ENCODE measurements at regions not wholly inside any gene's neighbourhood (a gene's known extent, or its start where the extent isn't known, plus 50 kb on each side); places are given as distances from the start of the nearest gene placed in this dataset.

DNA sequence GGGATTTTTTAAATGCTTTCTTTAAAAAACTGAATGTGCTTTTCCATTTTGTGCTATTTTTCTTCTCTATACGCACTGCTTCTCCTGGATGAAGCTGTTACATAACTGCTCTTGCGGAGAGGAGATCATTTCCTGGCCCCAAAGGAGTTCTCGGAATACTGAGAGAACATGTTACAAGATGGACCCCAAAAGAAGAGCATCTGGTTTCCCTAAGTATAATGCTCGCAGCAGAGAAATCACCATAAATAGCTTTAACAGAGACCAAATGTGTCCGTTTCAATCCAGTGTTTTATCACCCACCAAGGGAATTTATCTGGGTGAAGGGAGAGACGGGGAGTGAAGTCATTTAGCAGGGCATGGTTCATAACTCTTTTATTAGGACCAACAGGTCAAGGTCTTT lies 80.1 kb downstream of the RBM43 start:
- no peaks in the 10 kb centered on the region for H3K9me3 ChIP-seq (ENCODE audit: low read depth, low read length)
- TF ChIP-seq POLR2AphosphoS5 (IDR thresholded peaks at IDR 0.05; ENCODE audit: borderline replicate concordance, low read depth, low read length) = no peak
- no peak for TF ChIP-seq EZH2 (IDR thresholded peaks at IDR 0.05)
- no peak for TF ChIP-seq FOXP2 (optimal IDR thresholded peaks at IDR 0.05; ENCODE audit: control extremely low read depth, extremely low read length, insufficient read depth)
- no peak overlapping the region for H3K9ac ChIP-seq (ENCODE audit: insufficient read length)
- no peaks in the 10 kb centered on the region for H3K36me3 ChIP-seq (ENCODE audit: insufficient read depth, low read length)
- H3K4me3 ChIP-seq = no peak overlapping the region
- no peak for DNase-seq (ENCODE audit: low read depth, low spot score)
- no peak overlapping the region for H3K27ac ChIP-seq

DNA sequence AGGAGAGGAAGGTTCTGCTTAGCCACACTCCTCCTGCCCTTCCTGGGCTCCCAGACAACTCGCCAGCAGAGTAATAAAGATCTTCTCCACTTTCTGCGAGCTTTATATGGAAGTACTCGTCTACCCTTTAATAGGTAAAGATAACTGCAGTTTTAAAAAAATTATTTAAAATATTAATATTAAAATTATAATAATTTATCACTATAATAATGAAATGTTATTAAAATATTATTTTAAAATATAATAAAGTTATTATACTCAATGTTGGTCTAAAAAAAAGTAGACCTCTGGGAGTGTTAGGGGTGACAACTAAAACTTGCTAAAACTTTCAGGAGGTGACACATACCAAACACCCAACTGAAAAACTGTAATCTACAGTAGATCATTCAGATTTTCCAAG lies 81.5 kb downstream of the RBM43 start:
- Histone ChIP-seq H3K4me3 (no peak overlapping the region), H3K9me3 (ENCODE audit: low read depth, low read length) (no peaks in the 10 kb centered on the region), H3K9ac (ENCODE audit: insufficient read length) (no peak overlapping the region), H3K27ac (no peak overlapping the region), H3K36me3 (ENCODE audit: insufficient read depth, low read length) (no peaks in the 10 kb centered on the region)
- TF ChIP-seq FOXP2 (optimal IDR thresholded peaks at IDR 0.05; ENCODE audit: control extremely low read depth, extremely low read length, insufficient read depth) = no peak
- TF ChIP-seq POLR2AphosphoS5 (IDR thresholded peaks at IDR 0.05; ENCODE audit: borderline replicate concordance, low read depth, low read length) = no peak
- TF ChIP-seq EZH2 (IDR thresholded peaks at IDR 0.05) = no peak
- DNase-seq (ENCODE audit: low read depth, low spot score) = no peak

DNA sequence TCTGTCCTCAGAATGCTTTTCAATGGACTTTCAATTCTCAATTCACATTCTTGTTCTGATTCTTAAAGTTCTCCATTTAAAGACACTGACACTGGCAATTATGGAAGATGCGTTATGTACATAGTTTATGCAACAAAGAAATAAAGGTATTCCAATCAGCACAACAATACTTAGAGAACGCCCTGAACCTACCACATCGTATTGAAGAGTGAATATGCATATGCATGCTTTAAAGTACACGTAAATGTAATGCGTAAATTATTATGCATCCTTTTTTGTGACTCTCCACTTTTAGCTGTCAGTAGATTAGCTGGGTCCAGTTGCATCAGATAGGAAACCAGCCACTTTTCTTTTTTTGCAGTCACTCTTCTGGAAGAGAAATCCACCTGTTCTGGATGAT lies 83.5 kb downstream of the RBM43 start:
- no peaks in the 10 kb centered on the region for H3K36me3 ChIP-seq (ENCODE audit: insufficient read depth, low read length)
- TF ChIP-seq EZH2 (IDR thresholded peaks at IDR 0.05) = no peak
- no peak for TF ChIP-seq POLR2AphosphoS5 (IDR thresholded peaks at IDR 0.05; ENCODE audit: borderline replicate concordance, low read depth, low read length)
- no peak for TF ChIP-seq FOXP2 (optimal IDR thresholded peaks at IDR 0.05; ENCODE audit: control extremely low read depth, extremely low read length, insufficient read depth)
- no peaks in the 10 kb centered on the region for H3K9me3 ChIP-seq (ENCODE audit: low read depth, low read length)
- H3K4me3 ChIP-seq = no peak overlapping the region
- no peak overlapping the region for H3K9ac ChIP-seq (ENCODE audit: insufficient read length)
- H3K27ac ChIP-seq = no peak overlapping the region
- no peak for DNase-seq (ENCODE audit: low read depth, low spot score)

DNA sequence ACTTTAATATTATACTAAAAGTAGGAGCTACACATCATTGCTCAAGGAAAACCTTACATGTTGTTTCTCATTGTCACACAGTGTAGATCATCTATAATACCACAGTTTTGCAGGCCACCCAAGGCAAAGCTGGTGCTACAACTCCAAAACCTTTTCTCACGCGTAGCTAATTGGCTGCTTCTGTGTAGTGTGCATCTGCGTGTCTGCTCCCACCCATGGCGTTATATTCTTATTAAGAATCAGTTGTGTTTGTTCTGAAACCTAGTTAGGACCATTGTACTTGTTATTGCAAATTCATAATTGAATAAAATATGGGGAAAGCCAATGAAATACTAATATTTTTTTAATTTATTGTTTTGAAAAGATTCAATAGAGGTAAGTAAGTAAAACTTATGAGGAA lies 83.9 kb downstream of the RBM43 start:
- Histone ChIP-seq H3K9ac (ENCODE audit: insufficient read length) (no peak overlapping the region), H3K36me3 (ENCODE audit: insufficient read depth, low read length) (no peaks in the 10 kb centered on the region), H3K27ac (no peak overlapping the region), H3K4me3 (no peak overlapping the region), H3K9me3 (ENCODE audit: low read depth, low read length) (no peaks in the 10 kb centered on the region)
- TF ChIP-seq FOXP2 (optimal IDR thresholded peaks at IDR 0.05; ENCODE audit: control extremely low read depth, extremely low read length, insufficient read depth) = no peak
- TF ChIP-seq EZH2 (IDR thresholded peaks at IDR 0.05) = no peak
- no peak for TF ChIP-seq POLR2AphosphoS5 (IDR thresholded peaks at IDR 0.05; ENCODE audit: borderline replicate concordance, low read depth, low read length)
- no peak for DNase-seq (ENCODE audit: low read depth, low spot score)

DNA sequence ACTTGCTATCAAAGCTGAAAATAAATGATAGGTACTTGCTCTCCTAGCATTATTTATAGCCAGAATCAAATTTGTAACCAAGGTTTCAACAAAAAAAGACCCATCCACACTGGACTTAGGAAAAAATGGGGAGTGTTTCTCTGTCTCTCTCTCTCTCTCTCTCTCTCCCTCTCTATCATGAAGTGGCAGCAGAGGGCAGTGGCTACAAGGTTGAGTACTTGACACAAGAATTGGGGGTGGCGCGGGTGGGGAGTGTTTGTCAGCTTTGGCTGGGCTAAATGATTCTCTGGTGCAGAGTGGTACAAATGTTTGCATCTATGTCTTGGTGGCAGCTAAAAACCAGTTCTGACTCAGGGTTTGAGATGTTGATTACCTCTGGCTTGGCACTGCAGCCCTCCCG lies 85.0 kb downstream of the RBM43 start:
- DNase-seq (ENCODE audit: low read depth, low spot score) = no peak
- Histone ChIP-seq H3K36me3 (ENCODE audit: insufficient read depth, low read length) (no peaks in the 10 kb centered on the region), H3K9ac (ENCODE audit: insufficient read length) (no peak overlapping the region), H3K9me3 (ENCODE audit: low read depth, low read length) (no peaks in the 10 kb centered on the region), H3K27ac (no peak overlapping the region), H3K4me3 (no peak overlapping the region)
- TF ChIP-seq FOXP2 (optimal IDR thresholded peaks at IDR 0.05; ENCODE audit: control extremely low read depth, extremely low read length, insufficient read depth) (no peak), EZH2 (IDR thresholded peaks at IDR 0.05) (no peak), POLR2AphosphoS5 (IDR thresholded peaks at IDR 0.05; ENCODE audit: borderline replicate concordance, low read depth, low read length) (no peak)

DNA sequence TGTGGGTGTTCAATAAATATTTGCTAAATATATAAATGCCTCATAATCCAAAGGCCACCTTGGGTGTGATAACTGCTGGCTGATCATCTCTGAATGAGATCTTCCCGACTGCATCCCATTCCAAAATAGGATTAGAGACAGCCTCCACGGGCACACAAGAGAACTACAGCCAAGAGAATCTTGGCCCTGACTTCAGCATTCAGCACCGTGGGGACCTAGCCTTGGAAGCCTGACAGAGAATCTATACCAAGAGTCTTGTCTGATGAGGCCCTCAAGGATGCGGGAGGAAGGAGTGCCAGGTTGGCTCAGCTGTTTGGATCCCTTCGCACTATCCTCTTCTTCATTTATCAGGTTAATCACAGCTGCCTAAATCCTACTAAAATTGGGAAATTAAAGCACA lies 85.8 kb downstream of the RBM43 start:
- no peaks in the 10 kb centered on the region for H3K9me3 ChIP-seq (ENCODE audit: low read depth, low read length)

DNA sequence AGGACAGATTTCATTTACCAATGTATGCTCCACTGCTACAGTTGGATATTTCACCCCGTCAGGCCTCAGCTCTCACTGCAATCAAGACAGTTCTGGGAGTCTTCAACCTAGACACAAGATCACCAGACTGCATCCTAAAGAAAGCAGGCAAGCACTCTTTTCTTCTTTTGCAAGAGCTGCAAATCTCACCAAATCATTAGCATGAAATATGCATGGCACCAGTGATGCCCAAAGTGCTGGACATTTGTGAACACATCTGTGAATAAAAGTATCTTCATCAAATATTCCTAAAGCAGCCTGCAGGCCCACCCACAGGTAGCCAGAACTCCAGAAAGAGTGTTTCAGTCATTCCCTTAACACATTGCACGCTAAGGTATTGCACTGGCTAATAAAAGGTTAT lies 87.5 kb downstream of the RBM43 start:
- Histone ChIP-seq H3K4me3 (no peak overlapping the region), H3K9me3 (ENCODE audit: low read depth, low read length) (no peaks in the 10 kb centered on the region), H3K36me3 (ENCODE audit: insufficient read depth, low read length) (no peaks in the 10 kb centered on the region), H3K9ac (ENCODE audit: insufficient read length) (no peak overlapping the region), H3K27ac (no peak overlapping the region)
- TF ChIP-seq EZH2 (IDR thresholded peaks at IDR 0.05) = no peak
- no peak for TF ChIP-seq POLR2AphosphoS5 (IDR thresholded peaks at IDR 0.05; ENCODE audit: borderline replicate concordance, low read depth, low read length)
- TF ChIP-seq FOXP2 (optimal IDR thresholded peaks at IDR 0.05; ENCODE audit: control extremely low read depth, extremely low read length, insufficient read depth) = no peak
- DNase-seq (ENCODE audit: low read depth, low spot score) = no peak

More for the DNA sequence above, 85.8 kb downstream of the RBM43 start:
- Histone ChIP-seq H3K9ac (ENCODE audit: insufficient read length) (no peak overlapping the region), H3K36me3 (ENCODE audit: insufficient read depth, low read length) (no peaks in the 10 kb centered on the region), H3K4me3 (no peak overlapping the region), H3K27ac (no peak overlapping the region)
- no peak for TF ChIP-seq FOXP2 (optimal IDR thresholded peaks at IDR 0.05; ENCODE audit: control extremely low read depth, extremely low read length, insufficient read depth)
- TF ChIP-seq POLR2AphosphoS5 (IDR thresholded peaks at IDR 0.05; ENCODE audit: borderline replicate concordance, low read depth, low read length) = no peak
- TF ChIP-seq EZH2 (IDR thresholded peaks at IDR 0.05) = no peak
- no peak for DNase-seq (ENCODE audit: low read depth, low spot score)

DNA sequence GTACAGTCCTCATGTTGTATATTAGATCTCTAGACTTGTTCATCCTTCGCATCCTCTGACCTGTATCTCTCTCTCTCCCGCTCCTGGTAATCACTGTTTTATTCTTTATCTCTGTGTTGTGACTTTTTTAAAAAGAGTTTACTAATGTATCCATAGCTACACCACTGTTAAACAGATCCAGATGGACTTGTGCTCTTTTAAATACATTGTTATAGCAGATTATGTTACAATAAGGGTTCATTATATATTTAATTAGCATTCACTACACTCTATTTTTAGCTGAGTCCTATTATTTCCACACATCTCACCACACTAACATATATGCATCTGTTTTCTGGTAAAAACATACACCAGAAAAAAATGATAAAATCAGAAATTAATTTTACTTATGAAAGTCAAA lies 90.5 kb downstream of the RBM43 start:
- Histone ChIP-seq H3K4me3 (no peak overlapping the region), H3K9ac (ENCODE audit: insufficient read length) (no peak overlapping the region), H3K36me3 (ENCODE audit: insufficient read depth, low read length) (no peaks in the 10 kb centered on the region)

DNA sequence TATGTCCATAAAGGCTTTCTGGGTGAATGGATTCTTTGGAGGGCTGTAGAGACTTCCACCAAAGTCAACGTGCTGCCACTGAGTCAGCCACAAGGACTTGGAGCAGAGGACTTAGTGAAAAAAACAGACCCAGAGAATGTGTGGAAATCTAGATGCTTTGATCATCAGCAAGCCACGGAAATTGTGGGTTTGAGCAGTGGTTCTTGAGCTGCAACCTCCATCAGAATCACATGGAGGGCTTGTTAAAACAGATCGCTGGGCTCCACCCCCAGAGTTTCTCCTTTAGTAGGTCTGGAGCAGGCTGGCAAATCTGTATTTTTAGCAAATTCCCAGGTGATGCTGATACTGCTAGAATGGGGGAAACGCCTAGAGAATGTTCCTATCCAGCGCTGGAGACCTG lies 95.3 kb downstream of the RBM43 start:
- H3K4me3 ChIP-seq = no peak overlapping the region
- no peak for TF ChIP-seq POLR2AphosphoS5 (IDR thresholded peaks at IDR 0.05; ENCODE audit: borderline replicate concordance, low read depth, low read length)
- TF ChIP-seq EZH2 (IDR thresholded peaks at IDR 0.05) = no peak
- TF ChIP-seq FOXP2 (optimal IDR thresholded peaks at IDR 0.05; ENCODE audit: control extremely low read depth, extremely low read length, insufficient read depth) = no peak
- no peaks in the 10 kb centered on the region for H3K36me3 ChIP-seq (ENCODE audit: insufficient read depth, low read length)
- H3K27ac ChIP-seq = no peak overlapping the region
- no peak overlapping the region for H3K9ac ChIP-seq (ENCODE audit: insufficient read length)
- no peaks in the 10 kb centered on the region for H3K9me3 ChIP-seq (ENCODE audit: low read depth, low read length)
- DNase-seq (ENCODE audit: low read depth, low spot score) = no peak

More for the DNA sequence above, 90.5 kb downstream of the RBM43 start:
- TF ChIP-seq POLR2AphosphoS5 (IDR thresholded peaks at IDR 0.05; ENCODE audit: borderline replicate concordance, low read depth, low read length) = no peak
- no peak for TF ChIP-seq EZH2 (IDR thresholded peaks at IDR 0.05)
- TF ChIP-seq FOXP2 (optimal IDR thresholded peaks at IDR 0.05; ENCODE audit: control extremely low read depth, extremely low read length, insufficient read depth) = no peak
- Histone ChIP-seq H3K9me3 (ENCODE audit: low read depth, low read length) (no peaks in the 10 kb centered on the region), H3K27ac (no peak overlapping the region)
- no peak for DNase-seq (ENCODE audit: low read depth, low spot score)
